GM23338 (cell line): ENCODE measurements at regions not wholly inside any gene's neighbourhood (a gene's known extent, or its start where the extent isn't known, plus 50 kb on each side); places are given as distances from the start of the nearest gene placed in this dataset.

Experiments used
- ATAC-seq: fragments of 200-7000 bp; cut with Tn5 transposase; 3 replicates; pipeline ENCODE4 v1.9.1; 2020
- DNase-seq: peaks from one replicate; pipeline ENCODE4 v3.0.0-alpha.2; 2015; ENCODE audit warnings: low spot score
- H2AFZ ChIP-seq: fragments of 200-600 bp; sonication (generic); 2 replicates; pipeline ENCODE4 v1.8.0; 2016; ENCODE audit warnings: antibody characterized with exemption, mild to moderate bottlenecking, moderate library complexity
- H3F3A ChIP-seq: fragments of 200-600 bp; sonication (generic); replicated peaks from 2 replicates; pipeline ENCODE4 v1.8.0; 2017; ENCODE audit warnings: antibody characterized with exemption, mixed run types, low read depth
- H3K27ac ChIP-seq: fragments of 200-600 bp; sonication (generic); 2 replicates; pipeline ENCODE4 v1.6.1; 2016; ENCODE audit warnings: low read depth
- H3K27me3 ChIP-seq: fragments of 200-600 bp; sonication (generic); 2 replicates; pipeline ENCODE4 v1.8.0; 2016; ENCODE audit warnings: mild to moderate bottlenecking, mixed run types, moderate library complexity; ENCODE audit not compliant: insufficient read depth
- H3K36me3 ChIP-seq: fragments of 200-600 bp; sonication (generic); 2 replicates; pipeline ENCODE4 v1.8.0; 2016; ENCODE audit warnings: mild to moderate bottlenecking; ENCODE audit not compliant: insufficient read depth
- H3K4me1 ChIP-seq: fragments of 200-600 bp; sonication (generic); 2 replicates; pipeline ENCODE4 v1.8.0; 2016; ENCODE audit warnings: mild to moderate bottlenecking, moderate library complexity; ENCODE audit not compliant: insufficient read depth
- H3K4me2 ChIP-seq: fragments of 200-600 bp; sonication (generic); 2 replicates; pipeline ENCODE4 v1.7.1; 2017; ENCODE audit warnings: mixed run types
- H3K4me3 ChIP-seq: fragments of 200-600 bp; sonication (generic); 2 replicates; pipeline ENCODE4 v1.6.1; 2016; ENCODE audit warnings: mixed run types
- H3K79me2 ChIP-seq: fragments of 200-600 bp; sonication (generic); replicated peaks from 2 replicates; pipeline ENCODE4 v1.8.0; 2017; ENCODE audit warnings: mild to moderate bottlenecking; ENCODE audit not compliant: insufficient read depth
- H3K9me2 ChIP-seq: fragments of 200-600 bp; sonication (generic); 2 replicates; pipeline ENCODE4 v1.8.0; 2017; ENCODE audit not compliant: insufficient read depth
- H4K20me1 ChIP-seq: fragments of 200-600 bp; sonication (generic); replicated peaks from 2 replicates; pipeline ENCODE4 v1.8.0; 2017; ENCODE audit warnings: mild to moderate bottlenecking; ENCODE audit not compliant: insufficient read depth
- H3K27ac Mint-ChIP-seq: 2 replicates; pipeline ENCODE4 v1.8.0; 2020; ENCODE audit warnings: inconsistent platforms, mild to moderate bottlenecking, moderate library complexity, mixed read lengths
- H3K27me3 Mint-ChIP-seq: 3 replicates; pipeline ENCODE4 v1.8.0; 2022; ENCODE audit warnings: low read depth, mild to moderate bottlenecking, moderate library complexity, mixed read lengths, inconsistent platforms; ENCODE audit not compliant: insufficient read depth, poor library complexity
- H3K36me3 Mint-ChIP-seq: 3 replicates; pipeline ENCODE4 v1.8.0; 2021; ENCODE audit warnings: low read depth, mild to moderate bottlenecking, inconsistent platforms, moderate library complexity, mixed read lengths
- H3K4me1 Mint-ChIP-seq: 3 replicates; pipeline ENCODE4 v1.8.0; 2020; ENCODE audit warnings: mild to moderate bottlenecking, inconsistent platforms, mixed read lengths
- H3K4me3 Mint-ChIP-seq: 3 replicates; pipeline ENCODE4 v1.8.0; 2021; ENCODE audit warnings: moderate library complexity, mild to moderate bottlenecking, inconsistent platforms, mixed read lengths
- H3K9me3 Mint-ChIP-seq: 3 replicates; pipeline ENCODE4 v1.8.0; 2020; ENCODE audit warnings: moderate library complexity, mild to moderate bottlenecking, inconsistent platforms, mixed read lengths
- CREB1 ChIP-seq: fragments of 250-450 bp; sonication (Bioruptor Pico); IDR thresholded peaks from 2 replicates; pipeline ENCODE4 v1.5.0; 2020; ENCODE audit warnings: low read depth, mild to moderate bottlenecking, moderate library complexity
- EZH2phosphoT487 ChIP-seq: fragments of 200-600 bp; sonication (generic); IDR thresholded peaks from one replicate; pipeline ENCODE4 v1.8.1; 2018; ENCODE audit warnings: antibody characterized with exemption; ENCODE audit not compliant: unreplicated experiment
- JUNB ChIP-seq: IDR thresholded peaks from one replicate; pipeline ENCODE4 v1.6.1; 2016; ENCODE audit warnings: antibody characterized with exemption; ENCODE audit not compliant: unreplicated experiment
- NANOG ChIP-seq: IDR thresholded peaks from 2 replicates; pipeline ENCODE4 v1.6.1; 2016; ENCODE audit warnings: antibody characterized with exemption, borderline replicate concordance
- POLR2AphosphoS5 ChIP-seq: IDR thresholded peaks from 2 replicates; pipeline ENCODE4 v1.6.1; 2016; ENCODE audit warnings: antibody characterized with exemption, low read depth
- STAT1 ChIP-seq: IDR thresholded peaks from one replicate; pipeline ENCODE4 v1.6.1; 2016; ENCODE audit warnings: antibody characterized with exemption; ENCODE audit not compliant: unreplicated experiment
- ZNF114 ChIP-seq: fragments of 250-450 bp; sonication (Bioruptor Pico); IDR thresholded peaks from 2 replicates; pipeline ENCODE4 v1.5.0; 2020; ENCODE audit warnings: mild to moderate bottlenecking, moderate library complexity
- ZNF331 ChIP-seq: fragments of 250-450 bp; sonication (Bioruptor Pico); IDR thresholded peaks from 2 replicates; pipeline ENCODE4 v1.5.0; 2020; ENCODE audit warnings: low read depth, mild to moderate bottlenecking, moderate library complexity
- ZNF462 ChIP-seq: fragments of 250-450 bp; sonication (Bioruptor Pico); IDR thresholded peaks from 2 replicates; pipeline ENCODE4 v1.5.0; 2020; ENCODE audit warnings: mild to moderate bottlenecking, moderate library complexity
- TF ChIP-seq, protein P1 (sequence below): IDR thresholded peaks from 2 replicates; pipeline ENCODE4 v1.6.1; 2016; ENCODE audit warnings: antibody characterized with exemption
- TF ChIP-seq, protein P2 (sequence below), 2 experiments: fragments of 200-600 bp in 1 of 2; sonication (generic) in 1 of 2; conservative IDR thresholded peaks; 2 replicates each; pipeline versions ENCODE4 v1.5.1 to v1.6.1; 2016 to 2017; ENCODE audit warnings: antibody characterized with exemption in 2 of 2, low read depth in 2 of 2, mild to moderate bottlenecking in 2 of 2, moderate library complexity in 1 of 2

GRCh38 chr18:67770520-67770919, 254.0 kb upstream of the DSEL start:
- Histone ChIP-seq H3K36me3 (no peaks in the 10 kb centered on the region), H3K27ac (no peak overlapping the region), H3K4me3 (no peak overlapping the region), H3K4me1 (no peaks in the 10 kb centered on the region), H3K27me3 (no peaks in the 10 kb centered on the region), H4K20me1 (no peaks in the 10 kb centered on the region), H2AFZ (peak overlapping the region; percentile 76; the same call in 1 of the 2 replicates), H3F3A (no peaks in the 10 kb centered on the region), H3K79me2 (no peaks in the 10 kb centered on the region), H3K4me2 (no peak overlapping the region), H3K9me2 (0 out of 2 replicates have a peak, but pooled peaks cover 2% of the 10 kb centered on the region)
- Mint-ChIP-seq H3K9me3 (no peaks in the 10 kb centered on the region), H3K27ac (no peak overlapping the region), H3K27me3 (no peaks in the 10 kb centered on the region), H3K4me1 (no peaks in the 10 kb centered on the region; the same call in 1 of the 3 replicates), H3K36me3 (no peaks in the 10 kb centered on the region), H3K4me3 (no peak overlapping the region)
- ATAC-seq (no peak), DNase-seq (no peak)
- TF ChIP-seq CREB1 (CRISPR knock-in tag), result no peak
- TF ChIP-seq, protein P1, sequence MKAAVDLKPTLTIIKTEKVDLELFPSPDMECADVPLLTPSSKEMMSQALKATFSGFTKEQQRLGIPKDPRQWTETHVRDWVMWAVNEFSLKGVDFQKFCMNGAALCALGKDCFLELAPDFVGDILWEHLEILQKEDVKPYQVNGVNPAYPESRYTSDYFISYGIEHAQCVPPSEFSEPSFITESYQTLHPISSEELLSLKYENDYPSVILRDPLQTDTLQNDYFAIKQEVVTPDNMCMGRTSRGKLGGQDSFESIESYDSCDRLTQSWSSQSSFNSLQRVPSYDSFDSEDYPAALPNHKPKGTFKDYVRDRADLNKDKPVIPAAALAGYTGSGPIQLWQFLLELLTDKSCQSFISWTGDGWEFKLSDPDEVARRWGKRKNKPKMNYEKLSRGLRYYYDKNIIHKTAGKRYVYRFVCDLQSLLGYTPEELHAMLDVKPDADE, result no peak
- no peak for TF ChIP-seq STAT1
- TF ChIP-seq, protein P2, sequence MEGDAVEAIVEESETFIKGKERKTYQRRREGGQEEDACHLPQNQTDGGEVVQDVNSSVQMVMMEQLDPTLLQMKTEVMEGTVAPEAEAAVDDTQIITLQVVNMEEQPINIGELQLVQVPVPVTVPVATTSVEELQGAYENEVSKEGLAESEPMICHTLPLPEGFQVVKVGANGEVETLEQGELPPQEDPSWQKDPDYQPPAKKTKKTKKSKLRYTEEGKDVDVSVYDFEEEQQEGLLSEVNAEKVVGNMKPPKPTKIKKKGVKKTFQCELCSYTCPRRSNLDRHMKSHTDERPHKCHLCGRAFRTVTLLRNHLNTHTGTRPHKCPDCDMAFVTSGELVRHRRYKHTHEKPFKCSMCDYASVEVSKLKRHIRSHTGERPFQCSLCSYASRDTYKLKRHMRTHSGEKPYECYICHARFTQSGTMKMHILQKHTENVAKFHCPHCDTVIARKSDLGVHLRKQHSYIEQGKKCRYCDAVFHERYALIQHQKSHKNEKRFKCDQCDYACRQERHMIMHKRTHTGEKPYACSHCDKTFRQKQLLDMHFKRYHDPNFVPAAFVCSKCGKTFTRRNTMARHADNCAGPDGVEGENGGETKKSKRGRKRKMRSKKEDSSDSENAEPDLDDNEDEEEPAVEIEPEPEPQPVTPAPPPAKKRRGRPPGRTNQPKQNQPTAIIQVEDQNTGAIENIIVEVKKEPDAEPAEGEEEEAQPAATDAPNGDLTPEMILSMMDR (conservative IDR thresholded peaks at IDR 0.05; ENCODE audit: low read depth in 2 of 2), result no peak
- no peak for TF ChIP-seq ZNF331 (CRISPR knock-in tag)
- TF ChIP-seq POLR2AphosphoS5, result no peak
- TF ChIP-seq NANOG, result no peak
- no peak for TF ChIP-seq EZH2phosphoT487
- TF ChIP-seq JUNB, result no peak
- TF ChIP-seq ZNF462 (CRISPR knock-in tag), result no peak
- no peak for TF ChIP-seq ZNF114 (CRISPR knock-in tag)
